GM19397 (cell line): ENCODE measurements at regions not wholly inside any gene's neighbourhood (a gene's known extent, or its start where the extent isn't known, plus 50 kb on each side); places are given as distances from the start of the nearest gene placed in this dataset.

Source experiments
- ATAC-seq: cut with Tn5 transposase; IDR thresholded peaks from one replicate; pipeline ENCODE4 v1.9.1; 2021; ENCODE audit warnings: mild to moderate bottlenecking, moderate library complexity; ENCODE audit not compliant: unreplicated experiment

DNA sequence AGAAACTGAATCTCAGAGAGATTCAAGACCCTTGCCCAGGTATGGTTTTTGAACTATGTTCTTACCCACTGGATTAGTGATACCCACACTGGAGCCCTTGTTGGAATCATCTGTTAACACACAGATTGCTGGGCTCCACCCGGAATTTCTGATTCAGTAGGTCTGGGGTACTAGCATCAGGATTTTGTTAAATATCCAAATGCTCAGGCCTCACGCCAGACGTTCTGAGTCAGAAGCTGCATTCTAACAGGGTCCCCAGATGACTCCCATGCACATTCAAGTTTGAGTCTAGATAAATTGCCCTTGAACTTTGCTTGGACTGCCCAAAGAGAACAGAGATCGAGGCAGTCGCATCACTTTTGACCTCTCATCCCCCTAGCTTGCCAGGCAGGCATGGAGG lies 182.0 kb upstream of the WWC1 start:
- ATAC-seq = no peak

DNA sequence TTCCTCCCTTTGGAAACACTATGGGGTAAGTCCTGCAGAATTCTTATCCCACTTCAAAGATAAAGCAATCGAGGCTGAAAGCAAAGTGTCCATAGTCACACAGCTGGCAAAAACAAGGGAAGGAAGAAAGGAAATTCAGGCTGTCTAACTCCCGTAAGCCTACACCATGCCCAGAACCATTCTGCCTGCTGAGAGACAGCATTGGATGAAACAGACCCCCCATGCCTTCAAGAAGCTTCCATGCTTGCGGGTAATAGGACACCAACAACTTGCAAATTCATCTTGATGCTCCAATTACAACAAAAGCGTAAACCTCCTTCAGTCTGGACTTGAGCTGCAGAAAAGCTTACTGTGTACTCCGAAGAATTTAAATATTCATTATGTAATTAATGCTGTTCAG lies 181.1 kb upstream of the WWC1 start:
- ATAC-seq = no peak

DNA sequence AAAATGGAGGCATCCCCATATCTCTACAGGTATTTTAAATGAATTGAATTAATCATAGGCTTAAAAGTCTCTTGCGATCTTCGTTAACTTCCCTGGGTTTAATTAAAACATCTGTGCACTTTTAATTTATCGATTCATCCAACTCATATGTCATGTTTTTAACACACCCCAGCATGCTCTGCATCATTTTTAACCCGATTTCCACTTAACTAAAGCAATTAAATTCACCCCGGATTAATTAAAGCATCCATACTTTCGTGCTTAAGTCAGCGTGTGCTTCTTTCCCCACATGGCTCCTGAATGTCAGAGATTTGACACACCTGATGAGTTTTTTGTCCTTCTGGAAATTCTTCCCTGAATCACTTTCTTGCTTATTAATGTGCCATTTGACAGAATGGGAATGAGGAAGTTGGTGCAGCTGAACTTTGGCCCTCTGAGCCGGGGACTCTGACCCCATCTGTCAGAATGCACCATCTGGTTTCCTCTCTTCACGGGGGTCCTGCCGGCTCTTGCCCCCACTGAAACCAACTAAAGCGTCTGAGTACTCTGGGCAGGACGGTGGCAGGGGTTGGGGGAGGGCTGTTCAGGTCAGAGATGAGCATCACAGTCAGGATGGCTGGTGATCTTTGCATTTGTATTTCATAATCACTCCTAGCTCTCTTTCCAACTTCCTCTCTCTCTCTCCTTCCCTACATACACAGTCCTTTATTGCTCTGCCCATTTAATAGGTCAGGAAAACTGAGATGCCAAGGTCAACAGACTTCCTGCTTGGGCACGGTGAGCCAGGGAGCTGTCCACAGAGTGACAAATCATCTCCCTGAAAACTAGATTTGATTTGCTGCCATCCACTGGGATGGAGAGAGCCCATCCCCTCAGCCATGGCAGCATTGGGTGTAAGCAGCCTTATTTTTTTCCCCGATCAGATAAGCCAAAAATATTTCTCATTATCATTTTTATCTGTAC lies 180.3 kb upstream of the WWC1 start:
- no peak for ATAC-seq

DNA sequence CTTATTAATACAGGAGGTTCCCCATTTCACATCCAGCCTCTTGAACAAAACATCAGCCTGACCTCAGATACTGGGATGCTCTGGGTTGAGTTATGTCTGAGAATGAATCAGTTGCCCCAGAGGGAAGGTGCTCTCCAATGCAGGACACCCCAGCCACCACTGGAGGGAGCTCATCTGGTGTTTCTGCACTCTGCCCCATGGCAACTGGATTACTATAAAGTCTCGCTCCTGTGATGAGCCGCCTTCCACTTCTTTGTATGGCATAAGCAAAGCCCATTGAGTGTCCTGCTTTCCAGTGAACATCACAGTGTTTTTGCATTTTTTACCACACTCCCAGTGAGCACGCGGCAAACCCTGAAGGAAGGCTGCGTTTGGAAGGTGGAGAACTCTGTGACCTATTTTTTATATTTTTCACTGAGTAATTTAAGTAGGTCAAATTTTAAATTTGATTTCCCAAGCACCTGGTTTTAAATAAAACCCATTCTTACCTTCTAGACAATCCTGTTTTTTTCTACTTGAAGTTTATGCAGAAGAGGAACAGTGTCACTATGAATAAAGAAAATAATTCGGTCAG lies 176.9 kb upstream of the WWC1 start:
- ATAC-seq = peak; percentile 82

DNA sequence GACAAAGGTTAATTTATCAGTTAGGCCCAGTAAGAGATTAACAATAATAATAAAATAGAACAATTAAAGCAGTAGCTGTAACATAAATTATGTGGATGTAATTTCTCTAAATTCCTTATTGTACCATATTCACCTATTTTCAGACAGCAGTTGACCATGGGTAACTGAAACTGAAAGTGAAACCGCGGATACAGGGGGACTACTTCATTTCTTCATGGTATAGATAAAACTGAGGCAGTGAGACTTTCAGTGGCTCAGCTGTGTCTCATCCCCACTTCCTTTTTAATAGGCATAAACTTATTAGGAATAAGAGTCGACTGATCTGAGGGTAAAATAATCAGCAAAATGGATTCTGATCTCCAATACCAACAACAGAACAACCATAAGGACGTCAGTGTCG lies 174.0 kb upstream of the WWC1 start:
- ATAC-seq = no peak

DNA sequence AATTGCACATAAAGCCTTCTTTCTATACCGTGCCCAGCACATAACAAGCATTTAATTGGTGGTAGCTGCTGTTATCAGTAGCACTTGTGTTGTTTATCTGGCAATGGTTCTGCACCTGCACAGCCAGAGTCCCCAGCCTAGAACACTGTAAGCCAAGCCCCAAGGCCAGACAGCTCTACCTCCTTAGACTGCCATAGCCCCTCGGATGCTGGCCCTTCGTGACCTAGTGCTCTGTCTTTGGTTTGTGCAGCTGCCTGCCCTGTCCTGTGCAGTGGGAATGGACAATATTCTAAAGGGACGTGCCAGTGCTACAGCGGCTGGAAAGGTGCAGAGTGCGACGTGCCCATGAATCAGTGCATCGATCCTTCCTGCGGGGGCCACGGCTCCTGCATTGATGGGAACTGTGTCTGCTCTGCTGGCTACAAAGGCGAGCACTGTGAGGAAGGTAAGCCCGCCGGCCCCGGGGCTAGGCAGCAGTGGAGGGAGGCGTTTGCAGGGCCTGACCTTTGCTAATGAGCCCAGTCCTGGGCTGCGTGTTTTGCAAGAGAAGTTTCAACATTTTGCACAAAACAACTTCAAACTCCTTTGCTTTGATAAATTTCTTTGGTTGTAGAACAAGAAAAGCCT lies 173.3 kb upstream of the WWC1 start:
- no peak for ATAC-seq

DNA sequence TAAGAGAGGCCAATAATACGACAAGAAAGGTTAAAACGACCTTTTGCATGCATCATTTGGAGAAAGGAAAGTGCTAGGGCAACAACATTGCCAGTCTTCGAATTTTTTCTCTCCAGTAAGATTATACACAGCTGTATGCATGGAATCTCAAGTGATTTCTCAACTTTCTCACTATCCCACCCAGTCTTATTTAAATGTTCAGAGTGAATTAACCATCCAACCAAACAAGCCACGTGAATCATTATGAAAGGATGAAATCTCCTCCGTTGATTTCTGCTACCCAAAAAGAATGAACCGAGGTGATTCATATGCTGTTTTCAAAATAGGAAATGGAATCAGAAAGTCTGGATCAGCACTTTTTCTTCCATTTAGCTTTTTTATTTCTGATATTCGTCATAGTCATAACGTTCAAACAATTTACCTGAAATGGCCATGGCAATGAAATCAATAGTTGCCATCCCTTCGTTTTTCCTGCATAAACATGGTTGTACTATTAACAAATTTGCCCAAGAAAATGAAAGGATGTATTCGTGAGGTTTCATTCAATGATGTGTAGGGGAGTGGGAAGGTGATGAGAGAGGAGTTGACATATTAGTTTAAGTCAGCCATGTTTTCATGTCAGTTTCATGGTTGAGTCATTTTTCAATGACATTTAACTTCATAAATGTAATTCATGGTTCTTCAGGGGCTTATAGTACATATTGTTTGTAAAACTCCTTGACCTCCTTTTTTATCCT lies 170.9 kb upstream of the WWC1 start:
- no peak for ATAC-seq

DNA sequence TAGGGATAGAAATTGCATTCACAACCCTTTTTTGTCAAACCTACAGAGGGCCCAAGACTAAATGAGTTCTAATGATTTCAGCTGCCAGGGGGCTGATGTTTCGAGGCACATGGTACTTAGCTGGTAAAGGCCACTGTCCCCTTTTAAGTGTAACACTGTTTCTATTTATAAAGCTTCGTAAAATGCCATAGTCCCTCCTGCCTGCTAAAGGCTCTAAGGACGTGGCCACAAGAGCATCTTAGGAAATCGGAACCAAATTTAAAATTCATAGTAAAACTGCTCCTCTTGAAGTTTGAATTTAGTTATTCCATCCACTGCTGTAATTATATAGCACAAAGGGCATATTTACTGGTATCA lies 170.3 kb upstream of the WWC1 start:
- no peak for ATAC-seq

DNA sequence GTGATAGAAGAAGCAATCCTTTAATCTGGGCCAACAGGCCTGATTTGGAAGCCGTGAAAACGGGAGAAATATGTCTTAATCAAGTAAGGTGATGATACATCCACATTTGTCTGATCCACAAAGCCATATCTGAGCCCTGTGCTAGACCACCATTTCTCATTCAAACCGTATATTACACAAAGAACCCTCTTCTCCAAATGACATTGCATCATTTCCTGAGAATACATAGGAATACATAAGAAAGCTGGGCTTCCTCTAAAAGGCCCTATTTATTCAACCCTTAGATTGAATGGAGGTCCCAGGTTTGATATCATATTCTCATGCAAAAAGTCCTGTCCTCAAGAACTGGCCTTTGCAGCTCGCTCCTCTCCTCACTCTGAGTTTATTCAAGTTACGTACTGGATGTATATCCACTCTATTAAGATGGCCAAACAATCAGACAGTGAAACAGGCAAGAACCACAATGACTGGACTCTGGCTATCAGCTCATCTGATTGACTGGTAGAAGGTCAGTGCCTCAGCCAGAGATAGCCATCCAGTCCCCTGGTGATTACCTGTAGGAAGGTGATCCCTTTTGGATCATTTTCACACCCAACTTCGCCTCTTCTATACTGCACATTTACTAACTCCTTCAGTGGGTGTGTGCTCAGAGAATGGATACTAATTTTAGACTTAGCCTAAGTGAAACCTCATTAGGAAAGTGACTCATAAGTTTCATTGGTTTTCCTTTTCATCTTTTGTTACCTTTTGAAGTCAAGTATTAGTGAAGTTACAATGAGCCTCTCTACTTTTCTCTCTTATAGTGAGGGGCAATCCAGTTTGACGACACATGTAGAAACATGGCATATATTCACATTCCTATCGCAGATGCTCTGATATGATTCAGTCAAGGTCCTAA lies 167.6 kb upstream of the WWC1 start:
- peak; percentile 75 for ATAC-seq

DNA sequence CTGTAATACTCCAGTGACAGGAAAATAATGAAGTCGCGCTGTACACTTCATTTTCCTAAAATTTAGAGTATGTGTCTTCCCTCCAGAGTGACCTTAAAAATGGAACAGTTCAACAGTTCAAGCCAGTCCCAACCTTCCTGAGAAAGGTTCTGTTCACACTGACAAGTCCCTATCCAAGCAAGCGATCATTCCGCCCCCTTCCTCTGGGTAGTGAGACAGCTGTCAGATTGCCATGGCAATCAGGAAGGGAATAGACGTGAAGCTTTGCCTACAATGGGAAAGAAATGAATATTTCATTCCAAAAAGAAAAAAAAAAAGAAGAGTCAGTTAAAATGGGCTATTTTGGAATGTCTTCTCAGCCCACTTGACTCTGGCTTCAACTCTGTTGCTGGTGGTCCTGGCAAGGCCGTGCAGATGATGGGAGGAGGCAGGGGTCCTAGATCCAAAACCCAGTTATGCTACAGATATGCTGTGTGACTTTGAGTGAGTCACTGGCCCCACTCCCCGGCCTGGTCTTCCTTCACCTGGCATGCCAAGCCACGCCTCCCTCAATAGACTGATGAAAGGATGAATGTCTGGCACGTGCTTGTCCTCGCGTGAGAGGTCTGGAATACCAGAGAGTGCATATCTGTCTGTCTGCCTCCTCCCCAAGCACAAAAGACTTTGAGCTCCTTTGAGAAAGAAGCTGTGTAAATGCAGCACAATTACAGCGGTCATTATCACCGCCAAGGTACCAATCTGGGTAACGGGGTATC lies 165.8 kb upstream of the WWC1 start:
- no peak for ATAC-seq

DNA sequence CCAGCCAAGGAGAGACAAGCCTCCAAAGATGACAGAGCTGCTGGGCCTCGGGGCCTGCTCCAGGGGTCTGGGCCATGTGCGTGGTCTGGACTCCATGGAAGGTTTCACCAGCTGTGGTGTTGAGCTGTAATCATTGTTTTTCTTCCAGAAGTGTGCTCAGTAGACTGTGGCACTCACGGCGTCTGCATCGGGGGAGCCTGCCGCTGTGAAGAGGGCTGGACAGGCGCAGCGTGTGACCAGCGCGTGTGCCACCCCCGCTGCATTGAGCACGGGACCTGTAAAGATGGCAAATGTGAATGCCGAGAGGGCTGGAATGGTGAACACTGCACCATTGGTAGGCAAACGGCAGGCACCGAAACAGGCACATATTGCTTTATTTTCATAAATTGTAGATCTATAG lies 164.8 kb upstream of the WWC1 start:
- ATAC-seq = no peak

DNA sequence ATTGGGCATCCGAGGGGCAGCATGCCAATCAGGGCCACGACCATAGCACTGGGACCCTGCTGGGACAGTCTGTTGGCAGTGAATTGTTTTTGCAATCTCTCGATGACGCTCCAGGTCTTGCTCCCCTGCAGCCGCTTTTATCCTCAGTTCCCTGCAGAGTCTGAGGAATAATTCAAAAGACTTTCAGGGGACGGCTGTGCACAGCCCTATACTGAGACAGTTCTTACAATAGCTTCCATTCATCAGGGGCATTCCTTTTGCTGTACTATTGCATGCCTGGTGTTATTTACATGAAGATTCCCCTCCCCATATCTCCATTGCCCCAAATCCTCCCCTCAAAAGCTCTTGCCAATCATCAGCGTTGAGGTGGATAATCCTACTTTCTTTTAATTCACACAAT lies 163.3 kb upstream of the WWC1 start:
- ATAC-seq = no peak

DNA sequence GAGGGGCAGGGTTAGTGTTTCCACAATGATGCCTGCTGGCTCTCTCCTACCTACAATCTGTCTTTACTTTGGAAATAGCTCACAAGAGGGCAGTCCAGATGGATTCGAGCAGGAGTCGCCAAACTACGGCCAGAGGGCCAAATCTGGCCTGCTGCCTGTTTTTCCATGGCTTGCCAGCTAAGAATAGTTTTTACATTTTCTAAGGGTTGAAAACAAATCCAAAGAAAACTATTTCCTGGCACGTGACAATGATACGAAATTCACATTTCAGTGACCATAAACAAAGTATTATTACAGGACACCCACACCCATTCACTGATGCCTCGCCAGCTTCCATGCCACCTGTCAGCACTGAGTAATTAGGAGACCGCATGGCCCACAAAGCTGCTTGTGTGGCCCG lies 162.9 kb upstream of the WWC1 start:
- no peak for ATAC-seq

DNA sequence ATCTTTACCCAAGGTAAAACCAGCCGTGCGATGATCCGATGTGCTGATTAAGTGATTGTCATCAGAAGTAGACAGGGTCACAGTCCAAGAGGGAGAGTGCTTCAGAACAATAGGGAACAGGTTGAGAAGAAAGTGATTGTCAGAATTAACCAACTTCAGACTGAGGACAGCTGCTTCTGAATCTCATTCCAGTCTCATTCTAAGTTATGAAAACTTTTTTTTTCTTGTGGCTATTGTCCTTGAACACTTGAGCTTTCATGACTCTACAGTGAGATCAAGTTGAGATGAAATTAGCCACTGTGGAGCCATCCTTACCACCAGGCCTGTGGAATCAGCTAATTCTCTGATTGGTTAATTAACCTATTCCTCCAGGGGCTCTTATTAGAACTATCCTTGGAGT lies 159.9 kb upstream of the WWC1 start:
- ATAC-seq = no peak

DNA sequence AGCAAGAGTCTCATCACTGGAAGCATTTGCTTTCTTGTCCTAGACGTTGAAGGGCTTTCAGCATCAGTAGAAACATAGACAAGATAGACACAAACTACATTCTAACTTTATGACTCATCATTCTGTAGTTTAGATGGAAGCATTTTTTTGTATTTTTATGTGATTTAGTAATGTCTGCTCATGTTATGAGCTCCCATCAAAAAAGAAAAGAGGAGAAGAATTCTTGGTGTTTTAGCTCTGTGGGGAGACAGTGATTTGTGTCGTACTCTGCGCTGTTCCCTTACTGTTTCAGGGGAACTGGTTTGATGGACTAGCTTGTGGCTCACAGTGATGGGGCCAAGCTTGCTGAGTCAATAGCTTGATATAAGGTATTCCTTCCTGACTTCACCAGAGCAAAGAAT lies 159.2 kb upstream of the WWC1 start:
- no peak for ATAC-seq

DNA sequence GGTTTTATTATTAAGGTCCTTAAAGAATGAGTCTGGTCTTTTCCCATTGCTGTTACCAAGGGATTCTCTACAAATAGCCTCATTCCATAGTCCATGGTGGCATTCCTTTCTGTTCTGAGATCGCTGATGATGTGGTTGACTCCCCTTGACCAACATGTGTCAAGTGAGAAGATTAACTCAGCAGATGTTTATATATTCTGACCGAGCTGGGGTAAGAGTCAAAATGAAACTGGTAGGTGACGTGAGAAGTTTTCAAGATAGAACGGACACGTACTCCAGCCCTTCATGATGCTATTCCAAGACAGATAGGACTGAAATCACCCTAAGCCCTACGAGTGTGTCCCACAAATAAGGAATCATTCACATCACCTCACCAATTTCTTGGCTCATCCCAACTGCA lies 155.5 kb upstream of the WWC1 start:
- peak; percentile 87 for ATAC-seq

DNA sequence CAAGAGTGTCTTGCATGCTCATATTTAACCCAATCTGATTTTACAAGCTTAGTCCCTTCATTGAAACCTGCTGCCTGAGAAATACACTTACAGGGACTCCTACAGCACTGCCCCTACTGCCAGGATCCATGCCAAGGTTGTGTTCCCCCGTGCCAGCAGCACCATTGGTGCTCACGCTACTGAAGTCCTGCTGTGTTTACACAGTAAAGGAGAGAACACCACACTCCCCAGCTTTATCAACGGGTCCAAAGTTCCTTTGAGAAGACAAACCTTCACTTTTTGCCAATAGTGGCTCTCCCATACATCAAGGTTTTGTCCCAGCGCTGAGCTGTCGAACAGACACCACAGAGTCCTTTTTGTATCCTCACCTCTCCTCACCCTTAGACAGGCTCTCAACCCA lies 155.1 kb upstream of the WWC1 start:
- peak; percentile 20 for ATAC-seq

DNA sequence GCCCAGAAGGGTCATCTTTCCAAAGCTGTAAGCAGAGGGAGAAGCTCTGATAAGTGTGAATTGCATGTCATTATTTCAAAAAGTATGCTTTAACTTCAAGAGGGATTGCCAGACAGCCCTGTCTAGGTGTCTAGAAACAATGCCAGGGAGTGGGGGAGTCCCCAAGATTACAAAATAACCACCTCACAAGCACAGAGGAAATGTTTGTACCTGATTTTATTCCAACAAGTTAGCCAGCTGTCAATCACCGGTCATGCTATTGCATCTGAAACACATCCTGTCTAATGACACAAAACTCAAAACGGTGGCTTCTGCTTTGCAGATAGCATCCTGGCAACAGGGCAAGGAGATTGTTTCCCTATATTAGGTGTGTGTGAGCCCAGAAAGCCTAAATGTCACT lies 154.2 kb upstream of the WWC1 start:
- ATAC-seq = no peak

DNA sequence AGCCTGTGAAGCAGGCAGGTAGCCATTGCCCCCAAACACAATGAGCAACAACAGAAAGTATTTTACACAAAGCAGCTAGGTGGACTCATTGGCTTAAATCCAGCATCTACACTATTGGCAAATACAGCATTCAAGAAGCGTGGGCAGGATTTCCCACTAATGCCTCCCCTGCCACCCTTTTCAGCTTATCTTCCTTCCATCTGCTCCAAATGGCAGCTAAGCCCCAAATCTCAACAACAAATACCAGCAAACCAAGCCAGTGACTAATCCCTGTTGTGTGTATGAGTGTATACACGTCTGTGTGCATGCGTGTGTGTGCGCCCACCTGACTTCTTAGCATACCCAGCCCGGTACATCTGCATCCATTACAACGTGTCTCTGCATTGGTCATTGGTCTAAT lies 151.2 kb upstream of the WWC1 start:
- no peak for ATAC-seq

DNA sequence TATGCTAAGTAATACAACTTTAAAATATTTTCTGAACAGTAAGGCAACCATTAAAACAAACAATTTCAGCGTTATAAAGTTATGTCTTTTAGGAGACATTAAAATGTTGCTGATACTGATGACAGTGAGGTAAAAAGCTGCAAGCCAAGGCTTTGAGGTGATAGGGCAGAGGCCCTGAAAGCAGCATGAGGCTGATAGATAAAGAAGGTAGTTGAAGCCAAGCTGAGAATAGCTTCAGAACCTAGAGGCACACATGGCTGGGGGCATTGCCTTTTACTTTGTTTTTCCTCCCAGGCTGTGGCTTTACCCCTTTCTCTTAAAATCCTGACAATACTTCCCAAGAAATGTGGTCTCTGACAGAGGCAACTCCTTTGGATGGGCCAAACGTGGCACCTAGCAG lies 149.0 kb upstream of the WWC1 start:
- ATAC-seq = no peak
